BJ (cell line): ENCODE measurements at regions not wholly inside any gene's neighbourhood (a gene's known extent, or its start where the extent isn't known, plus 50 kb on each side); places are given as distances from the start of the nearest gene placed in this dataset.

Experiments
- CTCF ChIA-PET: fragments of 350-600 bp; formaldehyde crosslinking; extraction: SDS; loops from one replicate; lab custom pipeline; 2021; ENCODE audit warnings: antibody characterized with exemption, inconsistent platforms; lab: Yijun Ruan, JAX
- POLR2A ChIA-PET: fragments of 300-600 bp; sonication (Branson Sonifier 250); formaldehyde crosslinking; extraction: SDS; loops from one replicate; lab custom pipeline; 2021; ENCODE audit warnings: antibody characterized with exemption; lab: Charles Lee
- DNase-seq: peaks from one replicate; pipeline ENCODE4 v3.0.0-alpha.2; 2011; ENCODE audit warnings: low read depth
- H3K27me3 ChIP-seq: 2 replicates; pipeline ENCODE4 v1.6.0; 2011; ENCODE audit warnings: low read length; ENCODE audit not compliant: control insufficient read depth, insufficient read depth
- H3K36me3 ChIP-seq: 2 replicates; pipeline ENCODE4 v1.5.1; 2011; ENCODE audit warnings: low read length; ENCODE audit not compliant: control insufficient read depth, insufficient read depth
- H3K4me3 ChIP-seq: 2 replicates; pipeline ENCODE4 v1.5.1; 2011; ENCODE audit warnings: low read depth, mild to moderate bottlenecking, control low read depth, low read length
- CTCF ChIP-seq: IDR thresholded peaks from 2 replicates; pipeline ENCODE4 v1.5.1; 2011; ENCODE audit warnings: low read depth, mild to moderate bottlenecking, control low read depth, inconsistent platforms, low read length, moderate library complexity; ENCODE audit not compliant: insufficient read depth

GRCh38 chr20:58125726-58126125 lies 102.7 kb downstream of the ANKRD60 start:
- no peak for TF ChIP-seq CTCF
- peaks cover 10% of the 10 kb centered on the region for H3K27me3 ChIP-seq
- ChIA-PET CTCF (interaction anchor here (0.6 kb wide), 1 partner anchor 22 kb away, joined by 4 read pairs; no protein-coding TSS in a partner anchor), POLR2A (no interaction called here)
- DNase-seq: no peak
- H3K36me3 ChIP-seq: no peaks in the 10 kb centered on the region
- no peak overlapping the region for H3K4me3 ChIP-seq

- POLR2A ChIA-PET: no interaction called here
- DNase-seq: no peak
- H3K27me3 ChIP-seq: no peaks in the 10 kb centered on the region; the same call in 1 of the 2 replicates
- no peak overlapping the region for H3K4me3 ChIP-seq
- no peak for TF ChIP-seq CTCF
- CTCF ChIA-PET: interaction anchor here (1.0 to 1.4 kb wide), 4 partner anchors 13 to 62 kb away, joined by 3 to 4 read pairs (median 3); no protein-coding TSS in a partner anchor
- no peaks in the 10 kb centered on the region for H3K36me3 ChIP-seq
These were observed 110.5 kb downstream of the ANKRD60 start for GRCh38 chr20:58117944-58118343.

- H3K27me3 ChIP-seq: no peaks in the 10 kb centered on the region; the same call in 1 of the 2 replicates
- CTCF ChIA-PET: no interaction called here
- no peak for TF ChIP-seq CTCF
- POLR2A ChIA-PET: no interaction called here
- H3K4me3 ChIP-seq: no peak overlapping the region
- H3K36me3 ChIP-seq: no peaks in the 10 kb centered on the region
- no peak for DNase-seq
These were observed 111.9 kb downstream of the ANKRD60 start for GRCh38 chr20:58116505-58116904.

GRCh38 chr20:58113716-58114115 lies 114.7 kb downstream of the ANKRD60 start:
- CTCF ChIA-PET: interaction anchor here (0.6 kb wide), 1 partner anchor 459 kb away, joined by 3 read pairs; no protein-coding TSS in a partner anchor

More at GRCh38 chr20:58113716-58114115, 114.7 kb downstream of the ANKRD60 start:
- DNase-seq: no peak
- Histone ChIP-seq H3K4me3 (no peak overlapping the region), H3K27me3 (no peaks in the 10 kb centered on the region; the same call in 1 of the 2 replicates), H3K36me3 (no peaks in the 10 kb centered on the region)
- POLR2A ChIA-PET: no interaction called here
- TF ChIP-seq CTCF: no peak
